K562 (cell line): ENCODE measurements at regions not wholly inside any gene's neighbourhood (a gene's known extent, or its start where the extent isn't known, plus 50 kb on each side); places are given as distances from the start of the nearest gene placed in this dataset.

Source experiments
- ATAC-seq: fragments of 200-7000 bp; cut with Tn5 transposase; 3 replicates; pipeline ENCODE4 v1.9.1; 2020; ENCODE audit warnings: moderate library complexity
- BruUV-seq: library from RNA; stranded (reverse); fragments of 400-500 nt; replicated peaks from 2 replicates; lab custom pipeline; 2021; lab: Mats Ljungman, UMichigan
- CTCF ChIA-PET: fragments of 300-600 bp; formaldehyde crosslinking; extraction: SDS; loops from one replicate; lab custom pipeline; 2021; ENCODE audit warnings: low intra/inter-chr PET ratio; lab: Yijun Ruan, JAX
- POLR2A ChIA-PET: fragments of 300-600, 350-650 bp; sonication (Branson Sonifier 250); formaldehyde crosslinking; extraction: SDS; loops from one replicate; lab custom pipeline; 2021; ENCODE audit warnings: antibody characterized with exemption, inconsistent platforms; lab: Yijun Ruan, JAX
- DNase-seq, 4 experiments: peaks; one replicate each; pipeline versions ENCODE4 v3.0.0 to v3.0.0-alpha.2; 2011 to 2018; ENCODE audit warnings: low spot score in 3 of 4, mixed read lengths in 3 of 4; ENCODE audit errors: extremely low read depth in 1 of 4
- FAIRE-seq: peaks from 2 replicates; lab custom pipeline; 2011; peaks lifted over from hg19 to GRCh38; lab: Jason Lieb, UNC
- H2AFZ ChIP-seq: 2 replicates; pipeline ENCODE4 v1.6.0; 2011; ENCODE audit warnings: low read depth, low read length, control low read depth, inconsistent platforms
- H3K27ac ChIP-seq: fragments of 200-600 bp; 3 replicates; pipeline ENCODE4 v1.8.0; 2011; ENCODE audit warnings: low read depth, mild to moderate bottlenecking, control low read depth, inconsistent platforms, low read length, moderate library complexity, mixed read lengths; ENCODE audit errors: extremely low read depth
- H3K27me3 ChIP-seq, 2 experiments: fragments of 300-600 bp in 1 of 2; 2 replicates in 1 of 2; 3 replicates in 1 of 2; pipeline versions ENCODE4 v1.6.0 to v1.8.0; 2011; ENCODE audit warnings: inconsistent platforms in 2 of 2, low read length in 2 of 2, mild to moderate bottlenecking in 1 of 2, mixed read lengths in 1 of 2, moderate library complexity in 1 of 2; ENCODE audit not compliant: control insufficient read depth in 2 of 2, insufficient read depth in 2 of 2
- H3K36me3 ChIP-seq: fragments of 300-600 bp; 3 replicates; pipeline ENCODE4 v1.8.0; 2011; ENCODE audit warnings: mild to moderate bottlenecking, low read length, inconsistent platforms; ENCODE audit not compliant: control insufficient read depth, insufficient read depth
- H3K4me1 ChIP-seq, 2 experiments: fragments of 200-600 bp in 1 of 2; replicated peaks in 1 of 2; 2 replicates in 1 of 2; 3 replicates in 1 of 2; pipeline versions ENCODE4 v1.5.1 to v1.8.0; 2011; ENCODE audit warnings: inconsistent platforms in 2 of 2, low read length in 2 of 2, mild to moderate bottlenecking in 1 of 2, mixed read lengths in 1 of 2, moderate library complexity in 1 of 2; ENCODE audit not compliant: control insufficient read depth in 2 of 2, insufficient read depth in 2 of 2
- H3K4me2 ChIP-seq: 2 replicates; pipeline ENCODE4 v1.6.1; 2011; ENCODE audit warnings: low read length, control low read depth, inconsistent platforms, mixed read lengths; ENCODE audit not compliant: insufficient read depth
- H3K4me3 ChIP-seq: fragments of 200-600 bp; sonication (generic), shearing (Covaris generic); 2 replicates; pipeline ENCODE4 v1.5.1; 2016; ENCODE audit warnings: control low read depth, inconsistent platforms
- H3K79me2 ChIP-seq: fragments of 200-600 bp; 3 replicates; pipeline ENCODE4 v1.8.0; 2011; ENCODE audit warnings: low read length, inconsistent platforms; ENCODE audit not compliant: control insufficient read depth, insufficient read depth
- H3K9ac ChIP-seq, 2 experiments: 2 replicates each; pipeline versions ENCODE4 v1.6.0 to v1.6.1; 2011; ENCODE audit warnings: low read depth in 2 of 2, low read length in 2 of 2, control low read depth in 1 of 2, inconsistent platforms in 1 of 2, mild to moderate bottlenecking in 1 of 2, mixed read lengths in 1 of 2; ENCODE audit not compliant: insufficient read depth in 1 of 2
- H3K9me1 ChIP-seq: one replicate; pipeline ENCODE4 v1.6.0; 2011; ENCODE audit warnings: inconsistent platforms, mild to moderate bottlenecking, low read length, moderate library complexity; ENCODE audit not compliant: control insufficient read depth, insufficient read depth
- H3K9me3 ChIP-seq: replicated peaks from 2 replicates; pipeline ENCODE4 v1.5.1; 2011; ENCODE audit warnings: low read depth, low read length, inconsistent platforms; ENCODE audit not compliant: control insufficient read depth, insufficient read depth
- H4K20me1 ChIP-seq: replicated peaks from 2 replicates; pipeline ENCODE4 v1.6.1; 2011; ENCODE audit warnings: low read length, inconsistent platforms, mixed read lengths; ENCODE audit not compliant: control insufficient read depth, insufficient read depth
- EGR1 ChIP-seq: fragments of 450-650 bp; conservative IDR thresholded peaks from 2 replicates; pipeline ENCODE4 v1.6.1; 2017; ENCODE audit warnings: mild to moderate bottlenecking
- FOXJ3 ChIP-seq: sonication (generic); formaldehyde crosslinking; IDR thresholded peaks from 2 replicates; pipeline ENCODE4 v1.4.0; 2020; ENCODE audit warnings: mild to moderate bottlenecking, missing genetic modification reagents
- GTF2A2 ChIP-seq: IDR thresholded peaks from 2 replicates; pipeline ENCODE4 v1.6.1; 2016; ENCODE audit warnings: mild to moderate bottlenecking, missing genetic modification characterization, missing compliant biosample characterization
- HDAC1 ChIP-seq, 2 experiments: fragments of 450-650 bp; IDR thresholded peaks; 2 replicates each; pipeline ENCODE4 v1.6.1; 2016 to 2017; ENCODE audit warnings: inconsistent platforms in 1 of 2, mild to moderate bottlenecking in 1 of 2, moderate library complexity in 1 of 2
- KLF10 ChIP-seq: fragments of 250-450 bp; sonication (Bioruptor Pico); IDR thresholded peaks from 2 replicates; pipeline ENCODE4 v1.6.1; 2021; ENCODE audit warnings: matching md5 sums
- RBM14 ChIP-seq: fragments of 200-400 bp; formaldehyde crosslinking; IDR thresholded peaks from 2 replicates; pipeline ENCODE4 v1.6.1; 2018; ENCODE audit warnings: low read depth, mild to moderate bottlenecking, low read length, moderate library complexity, borderline replicate concordance; ENCODE audit not compliant: insufficient read depth
- RBM25 ChIP-seq: fragments of 200-400 bp; formaldehyde crosslinking; IDR thresholded peaks from 2 replicates; pipeline ENCODE4 v1.6.1; 2018; ENCODE audit warnings: low read length, low read depth, moderate library complexity; ENCODE audit not compliant: severe bottlenecking
- WGBS: fragments of 100-300 bp; shearing (Covaris generic); methylation state at CpG from one replicate; pipeline ENCODE4 v1.1.6; 2016; ENCODE audit warnings: low coverage, mixed read lengths; ENCODE audit not compliant: insufficient coverage; ENCODE audit errors: missing lambda C conversion rate; 5-methylcytosine and 5-hydroxymethylcytosine counted together
- in situ Hi-C: fragments of 300-500 bp; cut with MboI; formaldehyde crosslinking; loops from 4 replicates; pipeline ENCODE4 v1.15.0; 2018; ENCODE audit warnings: inconsistent platforms, mixed read lengths
- intact Hi-C: fragments of 100-400 bp; cut with micrococcal nuclease; formaldehyde crosslinking; loops from 2 replicates; pipeline ENCODE4 v1.14.2; 2022
- TF ChIP-seq, protein P1 (sequence below): fragments of 250-450 bp; sonication (Bioruptor Pico); IDR thresholded peaks from 2 replicates; pipeline ENCODE4 v1.8.0; 2021; ENCODE audit warnings: moderate library complexity, mild to moderate bottlenecking, inconsistent platforms
- TF ChIP-seq, protein P2 (sequence below), 2 experiments: fragments of 450-650 bp in 1 of 2; sonication (generic) in 1 of 2; formaldehyde crosslinking; conservative IDR thresholded peaks; 2 replicates each; pipeline versions ENCODE4 v1.4.0 to v1.8.1; 2020 to 2022; ENCODE audit warnings: mild to moderate bottlenecking in 1 of 2, missing genetic modification reagents in 1 of 2
- TF ChIP-seq, protein P3 (sequence below): fragments of 250-450 bp; sonication (Bioruptor Pico); IDR thresholded peaks from 2 replicates; pipeline ENCODE4 v1.6.1; 2021; ENCODE audit warnings: mild to moderate bottlenecking

DNA sequence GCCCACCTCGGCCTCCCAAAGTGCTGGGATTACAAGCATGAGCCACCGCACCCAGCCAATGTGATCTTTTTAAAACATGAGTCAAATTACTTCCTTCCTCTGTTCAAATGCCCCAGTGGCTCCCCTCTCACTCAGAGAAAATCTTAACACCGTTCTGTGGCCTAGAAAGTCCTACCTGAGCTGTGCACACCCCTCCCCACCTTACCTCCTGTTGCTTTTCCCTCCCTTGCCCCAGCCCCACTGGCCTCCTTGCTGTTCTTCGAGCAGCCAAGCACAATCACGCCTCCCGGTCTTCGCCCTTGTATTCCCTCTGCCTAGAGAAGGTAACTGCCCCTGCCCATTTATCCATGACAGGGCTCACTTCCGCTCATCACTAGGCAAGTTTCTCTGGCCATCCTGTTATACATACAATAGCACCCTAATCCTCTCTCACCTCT lies 62.6 kb upstream of the RPL11 start (continued):
- no peak for TF ChIP-seq RBM14
- TF ChIP-seq RBM25: no peak
- TF ChIP-seq, protein P1, sequence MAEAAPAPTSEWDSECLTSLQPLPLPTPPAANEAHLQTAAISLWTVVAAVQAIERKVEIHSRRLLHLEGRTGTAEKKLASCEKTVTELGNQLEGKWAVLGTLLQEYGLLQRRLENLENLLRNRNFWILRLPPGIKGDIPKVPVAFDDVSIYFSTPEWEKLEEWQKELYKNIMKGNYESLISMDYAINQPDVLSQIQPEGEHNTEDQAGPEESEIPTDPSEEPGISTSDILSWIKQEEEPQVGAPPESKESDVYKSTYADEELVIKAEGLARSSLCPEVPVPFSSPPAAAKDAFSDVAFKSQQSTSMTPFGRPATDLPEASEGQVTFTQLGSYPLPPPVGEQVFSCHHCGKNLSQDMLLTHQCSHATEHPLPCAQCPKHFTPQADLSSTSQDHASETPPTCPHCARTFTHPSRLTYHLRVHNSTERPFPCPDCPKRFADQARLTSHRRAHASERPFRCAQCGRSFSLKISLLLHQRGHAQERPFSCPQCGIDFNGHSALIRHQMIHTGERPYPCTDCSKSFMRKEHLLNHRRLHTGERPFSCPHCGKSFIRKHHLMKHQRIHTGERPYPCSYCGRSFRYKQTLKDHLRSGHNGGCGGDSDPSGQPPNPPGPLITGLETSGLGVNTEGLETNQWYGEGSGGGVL: no peak
- TF ChIP-seq, protein P2, sequence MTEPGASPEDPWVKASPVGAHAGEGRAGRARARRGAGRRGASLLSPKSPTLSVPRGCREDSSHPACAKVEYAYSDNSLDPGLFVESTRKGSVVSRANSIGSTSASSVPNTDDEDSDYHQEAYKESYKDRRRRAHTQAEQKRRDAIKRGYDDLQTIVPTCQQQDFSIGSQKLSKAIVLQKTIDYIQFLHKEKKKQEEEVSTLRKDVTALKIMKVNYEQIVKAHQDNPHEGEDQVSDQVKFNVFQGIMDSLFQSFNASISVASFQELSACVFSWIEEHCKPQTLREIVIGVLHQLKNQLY (CRISPR knock-in tag; conservative IDR thresholded peaks at IDR 0.05): no peak
- no peak for TF ChIP-seq FOXJ3

DNA sequence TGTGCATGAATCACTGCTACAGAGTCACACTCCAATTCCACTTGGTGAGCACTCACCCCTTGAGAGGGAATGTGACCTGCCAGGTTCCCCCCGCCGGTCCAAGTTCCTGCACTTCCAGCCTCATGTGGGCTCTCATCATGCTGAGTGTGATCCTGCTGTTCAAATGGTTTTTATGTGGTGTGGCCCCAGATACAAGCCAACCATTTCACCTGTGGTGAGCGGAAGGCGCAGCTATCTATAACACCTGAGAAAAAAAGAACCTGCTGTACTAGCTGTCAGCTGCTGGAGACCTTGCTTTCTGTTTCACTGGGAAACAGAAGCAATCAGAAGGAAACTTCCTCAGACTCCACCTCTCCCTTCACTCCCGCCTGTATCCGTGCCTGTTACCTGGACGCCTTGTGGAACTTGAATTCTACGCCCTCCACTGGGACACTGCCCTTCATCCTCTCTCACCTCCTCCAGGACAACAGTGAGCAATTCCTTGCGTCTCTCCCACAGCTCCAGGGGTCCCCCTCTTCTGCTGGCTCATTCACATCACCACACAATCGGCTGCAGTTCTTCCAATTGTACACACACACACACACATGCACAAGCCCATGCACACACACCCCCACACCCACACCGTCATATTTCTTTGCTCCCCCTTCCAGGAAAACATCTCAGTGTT lies 64.4 kb upstream of the RPL11 start:
- CTCF ChIA-PET: interaction anchor here (0.7 to 2.0 kb wide), 2 partner anchors 11 to 579 kb away, joined by 4 read pairs; no protein-coding TSS in a partner anchor
- no peak for DNase-seq
- Histone ChIP-seq H4K20me1 (0 out of 2 replicates have a peak, but pooled peaks cover 5% of the 10 kb centered on the region), H3K4me3 (no peak overlapping the region), H3K9me3 (no peaks in the 10 kb centered on the region), H3K9me1 (no peaks in the 10 kb centered on the region), H3K36me3 (no peaks in the 10 kb centered on the region), H3K4me1 (peaks cover 2 to 4% of the 10 kb centered on the region in 2 experiments; a peak in 1 of 5 replicates), H2AFZ (peak overlapping the region; percentile 70), H3K9ac (no peak overlapping the region), H3K79me2 (no peaks in the 10 kb centered on the region), H3K27me3 (peaks cover 7 to 27% of the 10 kb centered on the region in 2 experiments; a peak in 4 of 5 replicates), H3K4me2 (peak overlapping the region; percentile 30; the same call in 1 of the 2 replicates), H3K27ac (no peak overlapping the region)
- WGBS: 11% methylated on average over 11 of the region's 11 CpGs
- ATAC-seq: peak; percentile 47
- no TSS peak for BruUV-seq
- no peak for FAIRE-seq
- POLR2A ChIA-PET: interaction anchor here (0.6 to 1.4 kb wide), 5 partner anchors 8 to 75 kb away, joined by 3 to 7 read pairs (median 3); partner anchors contain the start of gene ID3
- in situ Hi-C loops (no loop called here), intact Hi-C loops (no loop called here)
- TF ChIP-seq, protein P3, sequence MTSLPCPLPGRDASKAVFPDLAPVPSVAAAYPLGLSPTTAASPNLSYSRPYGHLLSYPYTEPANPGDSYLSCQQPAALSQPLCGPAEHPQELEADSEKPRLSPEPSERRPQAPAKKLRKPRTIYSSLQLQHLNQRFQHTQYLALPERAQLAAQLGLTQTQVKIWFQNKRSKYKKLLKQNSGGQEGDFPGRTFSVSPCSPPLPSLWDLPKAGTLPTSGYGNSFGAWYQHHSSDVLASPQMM (CRISPR knock-in tag): no peak
- TF ChIP-seq GTF2A2 (tag) (no peak), KLF10 (CRISPR knock-in tag) (no peak), EGR1 (0 out of 2 replicates have a peak, but pooled peaks have one; percentile 14), HDAC1 (IDR thresholded peaks at IDR 0.05) (0 out of 4 replicates have a peak, but pooled peaks of 1 of the 2 experiments have one; percentile 39)
